GM23248 (cell line): ENCODE measurements at regions not wholly inside any gene's neighbourhood (a gene's known extent, or its start where the extent isn't known, plus 50 kb on each side); places are given as distances from the start of the nearest gene placed in this dataset.

Experiments
- EZH2 ChIP-seq: fragments of 200-600 bp; sonication (generic); IDR thresholded peaks from 2 replicates; pipeline ENCODE4 v1.6.1; 2018; ENCODE audit warnings: antibody characterized with exemption, mild to moderate bottlenecking; ENCODE audit not compliant: insufficient read depth, poor library complexity, severe bottlenecking
- EZH2phosphoT487 ChIP-seq: fragments of 200-600 bp; sonication (generic); IDR thresholded peaks from 2 replicates; pipeline ENCODE4 v1.6.1; 2018; ENCODE audit warnings: antibody characterized with exemption, moderate library complexity, mild to moderate bottlenecking, low read depth; ENCODE audit not compliant: insufficient read depth

DNA sequence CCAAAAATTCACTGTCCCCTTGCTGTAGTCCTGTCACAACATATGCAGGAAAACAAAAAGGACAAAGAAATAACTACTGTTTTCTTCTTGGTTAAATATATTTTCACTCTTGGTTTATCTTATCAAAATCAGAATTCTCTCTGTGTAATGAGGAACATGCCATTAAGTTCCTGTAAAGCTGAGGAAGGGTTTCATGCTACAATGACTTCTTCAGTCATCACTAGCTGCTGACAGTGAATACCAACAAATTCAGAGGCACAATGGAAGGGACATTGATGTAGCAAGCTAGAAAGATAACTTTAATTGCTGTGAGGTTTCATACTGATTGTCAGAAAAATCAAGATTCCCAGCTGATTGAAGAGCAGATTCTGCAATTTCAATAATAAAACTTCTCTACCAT is 782.9 kb upstream of the HTR2C start:
- TF ChIP-seq EZH2phosphoT487 (no peak), EZH2 (no peak)
